Activated B cell treated with CpG ODN at 0.5 μM for 24 hours (primary cell): ENCODE measurements at regions not wholly inside any gene's neighbourhood (a gene's known extent, or its start where the extent isn't known, plus 50 kb on each side); places are given as distances from the start of the nearest gene placed in this dataset.

Experiments
- ATAC-seq: fragments of 200-7000 bp; cut with Tn5 transposase; one replicate; pipeline ENCODE4 v1.10.0; 2021; ENCODE audit warnings: low read depth, mild to moderate bottlenecking, moderate library complexity
- CTCF ChIA-PET: fragments of 350-600 bp; sonication (Branson Sonifier 250); formaldehyde crosslinking; loops from one replicate; lab custom pipeline; 2021; ENCODE audit warnings: antibody characterized with exemption; lab: Charles Lee
- POLR2A ChIA-PET: fragments of 350-600 bp; sonication (Branson Sonifier 250); formaldehyde crosslinking; loops from one replicate; lab custom pipeline; 2021; ENCODE audit warnings: antibody characterized with exemption; lab: Charles Lee
- DNase-seq: peaks from one replicate; pipeline ENCODE4 v3.0.0; 2022
- H3K27ac Mint-ChIP-seq: one replicate; pipeline ENCODE4 v1.8.0; 2020; ENCODE audit warnings: mixed read lengths
- H3K27me3 Mint-ChIP-seq: one replicate; pipeline ENCODE4 v1.8.0; 2021; ENCODE audit warnings: mixed read lengths
- H3K36me3 Mint-ChIP-seq: one replicate; pipeline ENCODE4 v1.8.0; 2021; ENCODE audit warnings: low read depth, mixed read lengths
- H3K4me1 Mint-ChIP-seq: one replicate; pipeline ENCODE4 v1.8.0; 2021; ENCODE audit warnings: mixed read lengths
- H3K4me3 Mint-ChIP-seq: one replicate; pipeline ENCODE4 v1.8.0; 2020; ENCODE audit warnings: mild to moderate bottlenecking, mixed read lengths
- H3K9me3 Mint-ChIP-seq: one replicate; pipeline ENCODE4 v1.8.0; 2020; ENCODE audit warnings: mixed read lengths
- CTCF ChIP-seq: fragments of 200-600 bp; IDR thresholded peaks from one replicate; pipeline ENCODE4 v1.8.0; 2022; ENCODE audit warnings: antibody characterized with exemption, mild to moderate bottlenecking
- intact Hi-C: fragments of 100-400 bp; cut with micrococcal nuclease; formaldehyde crosslinking; loops from one replicate; pipeline ENCODE4 v1.15.1; 2024

GRCh38 chr7:81140252-81140651 lies 221.4 kb upstream of the SEMA3C start:
- no peak overlapping the region for H3K4me3 Mint-ChIP-seq
- no peaks in the 10 kb centered on the region for H3K4me1 Mint-ChIP-seq
- no peaks in the 10 kb centered on the region for H3K36me3 Mint-ChIP-seq
- ATAC-seq, result no peak
- ChIA-PET CTCF (no interaction called here), POLR2A (no interaction called here)
- peaks cover 5% of the 10 kb centered on the region for H3K9me3 Mint-ChIP-seq
- no peak for TF ChIP-seq CTCF
- no peak overlapping the region for H3K27ac Mint-ChIP-seq
- DNase-seq, result no peak
- no peaks in the 10 kb centered on the region for H3K27me3 Mint-ChIP-seq
- intact Hi-C loops, result no loop called here

GRCh38 chr7:81138870-81139269 lies 220.0 kb upstream of the SEMA3C start:
- Mint-ChIP-seq H3K36me3 (no peaks in the 10 kb centered on the region), H3K27me3 (no peaks in the 10 kb centered on the region), H3K9me3 (peaks cover 2% of the 10 kb centered on the region), H3K27ac (no peak overlapping the region), H3K4me1 (no peaks in the 10 kb centered on the region), H3K4me3 (no peak overlapping the region)
- ATAC-seq (no peak), DNase-seq (no peak)
- no peak for TF ChIP-seq CTCF
- POLR2A ChIA-PET, result no interaction called here
- intact Hi-C loops, result no loop called here
- CTCF ChIA-PET, result no interaction called here

- Mint-ChIP-seq H3K27me3 (no peaks in the 10 kb centered on the region), H3K4me3 (no peak overlapping the region), H3K27ac (no peak overlapping the region), H3K4me1 (no peaks in the 10 kb centered on the region), H3K9me3 (peaks cover 2% of the 10 kb centered on the region), H3K36me3 (no peaks in the 10 kb centered on the region)
- intact Hi-C loops, result no loop called here
- DNase-seq, result no peak
- ChIA-PET CTCF (no interaction called here), POLR2A (no interaction called here)
- no peak for ATAC-seq
- TF ChIP-seq CTCF, result no peak
Measured at GRCh38 chr7:81135324-81135723, 216.5 kb upstream of the SEMA3C start.

- Mint-ChIP-seq H3K36me3 (no peaks in the 10 kb centered on the region), H3K4me3 (no peak overlapping the region), H3K27me3 (no peaks in the 10 kb centered on the region), H3K9me3 (peaks cover 17% of the 10 kb centered on the region), H3K4me1 (no peaks in the 10 kb centered on the region), H3K27ac (no peak overlapping the region)
- POLR2A ChIA-PET, result no interaction called here
- ATAC-seq (no peak), DNase-seq (no peak)
- no peak for TF ChIP-seq CTCF
- CTCF ChIA-PET, result no interaction called here
- intact Hi-C loops, result no loop called here
Measured at GRCh38 chr7:81128011-81128410, 209.2 kb upstream of the SEMA3C start.

- Mint-ChIP-seq H3K4me3 (no peak overlapping the region), H3K9me3 (peaks cover 1% of the 10 kb centered on the region), H3K27me3 (no peaks in the 10 kb centered on the region), H3K4me1 (no peaks in the 10 kb centered on the region), H3K36me3 (no peaks in the 10 kb centered on the region), H3K27ac (no peak overlapping the region)
- ChIA-PET CTCF (no interaction called here), POLR2A (no interaction called here)
- intact Hi-C loops, result no loop called here
- TF ChIP-seq CTCF, result no peak
- ATAC-seq (no peak), DNase-seq (no peak)
Measured at GRCh38 chr7:81120803-81121202, 202.0 kb upstream of the SEMA3C start.
